ENCODE measurements at regions not wholly inside any gene's neighbourhood (a gene's known extent, or its start where the extent isn't known, plus 50 kb on each side); places are given as distances from the start of the nearest gene placed in this dataset.

- no peak for TF ChIP-seq CTCF (IDR thresholded peaks at IDR 0.05)
- no peak for TF ChIP-seq POLR2A (IDR thresholded peaks at IDR 0.05)
Observed at GRCh38 chr5:73997960-73998359, 372.0 kb downstream of the ARHGEF28 start.

Data from testis (tissue), 2 donors.